ACC112 (cell line): ENCODE measurements at regions not wholly inside any gene's neighbourhood (a gene's known extent, or its start where the extent isn't known, plus 50 kb on each side); places are given as distances from the start of the nearest gene placed in this dataset.

Experiments
- H2AFZ ChIP-seq: fragments of 200-600 bp; sonication (generic); one replicate; pipeline ENCODE4 v1.6.0; 2017; ENCODE audit warnings: antibody characterized with exemption, low read length; ENCODE audit not compliant: unreplicated experiment
- H3K27ac ChIP-seq: fragments of 200-600 bp; sonication (generic); 2 replicates; pipeline ENCODE4 v1.5.1; 2014; ENCODE audit warnings: low read depth, mild to moderate bottlenecking, antibody characterized with exemption, low read length, moderate library complexity
- H3K27me3 ChIP-seq: fragments of 200-600 bp; sonication (generic); 2 replicates; pipeline ENCODE4 v1.6.1; 2014; ENCODE audit warnings: mild to moderate bottlenecking, antibody characterized with exemption, low read length, moderate library complexity, mixed read lengths; ENCODE audit not compliant: insufficient read depth
- H3K36me3 ChIP-seq: fragments of 200-600 bp; sonication (generic); 2 replicates; pipeline ENCODE4 v1.6.1; 2016; ENCODE audit warnings: mild to moderate bottlenecking, antibody characterized with exemption, low read length, moderate library complexity, mixed read lengths; ENCODE audit not compliant: insufficient read depth
- H3K4me1 ChIP-seq: fragments of 200-600 bp; sonication (generic); one replicate; pipeline ENCODE4 v1.6.1; 2016; ENCODE audit warnings: low read length, mixed read lengths; ENCODE audit not compliant: insufficient read depth, unreplicated experiment, control insufficient read depth
- H3K4me3 ChIP-seq: fragments of 200-600 bp; sonication (generic); 2 replicates; pipeline ENCODE4 v1.5.1; 2014; ENCODE audit warnings: mild to moderate bottlenecking, low read depth, low read length
- H3K79me2 ChIP-seq: fragments of 200-600 bp; sonication (generic); one replicate; pipeline ENCODE4 v1.6.0; 2016; ENCODE audit warnings: low read length; ENCODE audit not compliant: control insufficient read depth, unreplicated experiment, insufficient read depth

GRCh38 chr6:26149240-26149639, 62.0 kb downstream of the HFE start:
- Histone ChIP-seq H3K27ac (no peak overlapping the region), H3K4me1 (no peaks in the 10 kb centered on the region), H3K36me3 (no peaks in the 10 kb centered on the region), H2AFZ (no peak overlapping the region), H3K79me2 (no peaks in the 10 kb centered on the region), H3K4me3 (no peak overlapping the region), H3K27me3 (no peaks in the 10 kb centered on the region)

- H3K4me3 ChIP-seq = no peak overlapping the region
- peaks cover 7% of the 10 kb centered on the region for H3K4me1 ChIP-seq
- H3K79me2 ChIP-seq = peaks cover 9% of the 10 kb centered on the region
- no peak overlapping the region for H3K27ac ChIP-seq
- H2AFZ ChIP-seq = no peak overlapping the region
- no peaks in the 10 kb centered on the region for H3K27me3 ChIP-seq
- H3K36me3 ChIP-seq = no peaks in the 10 kb centered on the region
These were observed 65.2 kb downstream of the HFE start for GRCh38 chr6:26152226-26153101.

GRCh38 chr6:26155061-26155930, 68.1 kb downstream of the HFE start:
- Histone ChIP-seq H3K4me1 (peaks cover 12% of the 10 kb centered on the region), H3K4me3 (peak overlapping the region; percentile 82), H3K27ac (peak overlapping the region; percentile 88)

GRCh38 chr6:26156105-26156849, 69.0 kb downstream of the HFE start:
- 0 out of 2 replicates have a peak, but pooled peaks cover 2% of the 10 kb centered on the region for H3K36me3 ChIP-seq
- peak overlapping the region; percentile 85 for H2AFZ ChIP-seq
- H3K79me2 ChIP-seq = peaks cover 28% of the 10 kb centered on the region
- peak overlapping the region; percentile 88 for H3K27ac ChIP-seq
- no peaks in the 10 kb centered on the region for H3K27me3 ChIP-seq
- peak overlapping the region; percentile 82 for H3K4me3 ChIP-seq
- H3K4me1 ChIP-seq = peaks cover 12% of the 10 kb centered on the region

More at GRCh38 chr6:26155061-26155930, 68.1 kb downstream of the HFE start:
- no peaks in the 10 kb centered on the region for H3K27me3 ChIP-seq
- 0 out of 2 replicates have a peak, but pooled peaks cover 2% of the 10 kb centered on the region for H3K36me3 ChIP-seq
- peak overlapping the region; percentile 85 for H2AFZ ChIP-seq
- peaks cover 27% of the 10 kb centered on the region for H3K79me2 ChIP-seq

- Histone ChIP-seq H3K36me3 (0 out of 2 replicates have a peak, but pooled peaks cover 2% of the 10 kb centered on the region), H2AFZ (no peak overlapping the region), H3K4me3 (peak overlapping the region; percentile 82), H3K79me2 (peaks cover 32% of the 10 kb centered on the region), H3K4me1 (peaks cover 12% of the 10 kb centered on the region), H3K27ac (peak overlapping the region; percentile 88), H3K27me3 (no peaks in the 10 kb centered on the region)
These were observed 69.6 kb downstream of the HFE start for GRCh38 chr6:26156850-26157250.

GRCh38 chr6:26157251-26158075, 70.2 kb downstream of the HFE start:
- peaks cover 12% of the 10 kb centered on the region for H3K4me1 ChIP-seq
- peaks cover 34% of the 10 kb centered on the region for H3K79me2 ChIP-seq
- H3K27ac ChIP-seq = peak overlapping the region; percentile 88
- H3K36me3 ChIP-seq = 0 out of 2 replicates have a peak, but pooled peaks cover 2% of the 10 kb centered on the region
- H3K4me3 ChIP-seq = peak overlapping the region; percentile 82
- no peak overlapping the region for H2AFZ ChIP-seq
- H3K27me3 ChIP-seq = no peaks in the 10 kb centered on the region

GRCh38 chr6:26158076-26158580, 70.9 kb downstream of the HFE start:
- H3K4me1 ChIP-seq = peaks cover 12% of the 10 kb centered on the region
- no peaks in the 10 kb centered on the region for H3K27me3 ChIP-seq
- H2AFZ ChIP-seq = no peak overlapping the region
- peak overlapping the region; percentile 82 for H3K4me3 ChIP-seq
- H3K27ac ChIP-seq = peak overlapping the region; percentile 88
- H3K36me3 ChIP-seq = 0 out of 2 replicates have a peak, but pooled peaks cover 2% of the 10 kb centered on the region
- H3K79me2 ChIP-seq = peaks cover 34% of the 10 kb centered on the region

GRCh38 chr6:26158581-26159356, 71.5 kb downstream of the HFE start:
- H3K27me3 ChIP-seq = no peaks in the 10 kb centered on the region
- peaks cover 12% of the 10 kb centered on the region for H3K4me1 ChIP-seq
- H3K36me3 ChIP-seq = 0 out of 2 replicates have a peak, but pooled peaks cover 2% of the 10 kb centered on the region
- H2AFZ ChIP-seq = no peak overlapping the region
- peaks cover 34% of the 10 kb centered on the region for H3K79me2 ChIP-seq
- peak overlapping the region; percentile 82 for H3K4me3 ChIP-seq
- H3K27ac ChIP-seq = peak overlapping the region; percentile 88
